ENCODE measurements at regions not wholly inside any gene's neighbourhood (a gene's known extent, or its start where the extent isn't known, plus 50 kb on each side); places are given as distances from the start of the nearest gene placed in this dataset.

- H4K20me1 ChIP-seq (ENCODE audit: insufficient read depth) = no peaks in the 10 kb centered on the region; the same call in 1 of the 2 replicates
- peak in 1 of 2 experiments; percentile 3 for DNase-seq
- no peaks in the 10 kb centered on the region for H3K79me2 ChIP-seq (ENCODE audit: low read depth)
- H3K4me1 ChIP-seq (replicated peaks; ENCODE audit: insufficient read depth) = no peaks in the 10 kb centered on the region
- no peaks in the 10 kb centered on the region for H3F3A ChIP-seq (ENCODE audit: insufficient read depth, low read depth)
- no peaks in the 10 kb centered on the region for H3K36me3 ChIP-seq (ENCODE audit: low read depth)
- POLR2A ChIA-PET (ENCODE audit: unreplicated experiment) = no interaction called here
- no peaks in the 10 kb centered on the region for H3K9me2 ChIP-seq (ENCODE audit: insufficient read depth)
- no peaks in the 10 kb centered on the region for H3K9me3 ChIP-seq (ENCODE audit: insufficient read depth, low read depth)
- TF ChIP-seq EZH2 (IDR thresholded peaks at IDR 0.05; ENCODE audit: low read depth) (no peak), CTCF (conservative IDR thresholded peaks at IDR 0.05) (no peak)
- H3K27ac ChIP-seq = no peak overlapping the region
- intact Hi-C loops (cut with micrococcal nuclease; ENCODE audit: unreplicated experiment) = no loop called here
- CTCF ChIA-PET = no interaction called here
- no TSS peak for BruUV-seq (replicated peaks)
- H3K27me3 ChIP-seq (ENCODE audit: insufficient read depth, low read depth) = no peaks in the 10 kb centered on the region
- H2AFZ ChIP-seq = no peak overlapping the region
- no peak overlapping the region for H3K4me3 ChIP-seq
- H3K4me2 ChIP-seq = no peak overlapping the region
Observed at GRCh38 chr3:154584041-154584440, 154.1 kb upstream of the GPR149 start.

GRCh38 chr3:154583086-154583634, 153.2 kb upstream of the GPR149 start:
- H4K20me1 ChIP-seq (ENCODE audit: insufficient read depth) = no peaks in the 10 kb centered on the region
- CTCF ChIA-PET = no interaction called here
- no TSS peak for BruUV-seq (replicated peaks)
- no peak overlapping the region for H3K4me3 ChIP-seq
- intact Hi-C loops (cut with micrococcal nuclease; ENCODE audit: unreplicated experiment) = no loop called here
- no peak overlapping the region for H3K27ac ChIP-seq
- no peak for DNase-seq
- H3K4me1 ChIP-seq (replicated peaks; ENCODE audit: insufficient read depth) = no peaks in the 10 kb centered on the region
- no peaks in the 10 kb centered on the region for H3F3A ChIP-seq (ENCODE audit: insufficient read depth, low read depth)
- no peak overlapping the region for H2AFZ ChIP-seq
- no peaks in the 10 kb centered on the region for H3K9me2 ChIP-seq (ENCODE audit: insufficient read depth)
- no peaks in the 10 kb centered on the region for H3K9me3 ChIP-seq (ENCODE audit: insufficient read depth, low read depth)
- POLR2A ChIA-PET (ENCODE audit: unreplicated experiment) = no interaction called here
- no peaks in the 10 kb centered on the region for H3K27me3 ChIP-seq (ENCODE audit: insufficient read depth, low read depth)
- H3K36me3 ChIP-seq (ENCODE audit: low read depth) = no peaks in the 10 kb centered on the region
- no peak for TF ChIP-seq EZH2 (IDR thresholded peaks at IDR 0.05; ENCODE audit: low read depth)
- no peak for TF ChIP-seq CTCF (conservative IDR thresholded peaks at IDR 0.05)
- no peak overlapping the region for H3K4me2 ChIP-seq
- H3K79me2 ChIP-seq (ENCODE audit: low read depth) = no peaks in the 10 kb centered on the region

DNA sequence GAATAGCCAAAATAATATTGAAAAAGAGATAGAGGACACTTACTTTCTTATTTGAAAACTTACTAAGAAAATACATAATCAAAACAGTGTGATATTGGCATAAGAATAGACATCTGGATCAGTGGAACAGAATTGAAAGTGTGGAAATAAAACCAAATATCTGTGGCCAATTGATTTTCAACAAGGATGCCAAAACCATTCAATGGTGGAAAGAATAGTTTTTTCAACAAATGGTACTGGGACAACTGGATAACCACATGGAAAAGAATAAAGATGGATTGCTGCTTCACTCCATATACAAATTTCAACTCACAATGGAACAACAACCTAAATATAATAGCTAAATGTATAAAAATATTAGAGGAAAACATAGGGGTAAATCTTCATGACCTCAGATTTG, 152.5 kb upstream of the GPR149 start:
- H4K20me1 ChIP-seq (ENCODE audit: insufficient read depth) = no peaks in the 10 kb centered on the region
- TF ChIP-seq CTCF (conservative IDR thresholded peaks at IDR 0.05) (no peak), EZH2 (IDR thresholded peaks at IDR 0.05; ENCODE audit: low read depth) (no peak)
- H3K9me3 ChIP-seq (ENCODE audit: insufficient read depth, low read depth) = no peaks in the 10 kb centered on the region
- no peaks in the 10 kb centered on the region for H3K36me3 ChIP-seq (ENCODE audit: low read depth)
- no peaks in the 10 kb centered on the region for H3K9me2 ChIP-seq (ENCODE audit: insufficient read depth)
- CTCF ChIA-PET = no interaction called here
- BruUV-seq (replicated peaks) = no TSS peak
- no peaks in the 10 kb centered on the region for H3K4me1 ChIP-seq (replicated peaks; ENCODE audit: insufficient read depth)
- H2AFZ ChIP-seq = no peak overlapping the region
- H3K4me3 ChIP-seq = no peak overlapping the region
- no peak for DNase-seq
- no peaks in the 10 kb centered on the region for H3F3A ChIP-seq (ENCODE audit: insufficient read depth, low read depth)
- H3K27ac ChIP-seq = no peak overlapping the region
- intact Hi-C loops (cut with micrococcal nuclease; ENCODE audit: unreplicated experiment) = no loop called here
- H3K79me2 ChIP-seq (ENCODE audit: low read depth) = no peaks in the 10 kb centered on the region
- POLR2A ChIA-PET (ENCODE audit: unreplicated experiment) = no interaction called here
- no peaks in the 10 kb centered on the region for H3K27me3 ChIP-seq (ENCODE audit: insufficient read depth, low read depth)
- no peak overlapping the region for H3K4me2 ChIP-seq

Measured in PC-9 (cell line).